ENCODE measurements at regions not wholly inside any gene's neighbourhood (a gene's known extent, or its start where the extent isn't known, plus 50 kb on each side); places are given as distances from the start of the nearest gene placed in this dataset.

DNA sequence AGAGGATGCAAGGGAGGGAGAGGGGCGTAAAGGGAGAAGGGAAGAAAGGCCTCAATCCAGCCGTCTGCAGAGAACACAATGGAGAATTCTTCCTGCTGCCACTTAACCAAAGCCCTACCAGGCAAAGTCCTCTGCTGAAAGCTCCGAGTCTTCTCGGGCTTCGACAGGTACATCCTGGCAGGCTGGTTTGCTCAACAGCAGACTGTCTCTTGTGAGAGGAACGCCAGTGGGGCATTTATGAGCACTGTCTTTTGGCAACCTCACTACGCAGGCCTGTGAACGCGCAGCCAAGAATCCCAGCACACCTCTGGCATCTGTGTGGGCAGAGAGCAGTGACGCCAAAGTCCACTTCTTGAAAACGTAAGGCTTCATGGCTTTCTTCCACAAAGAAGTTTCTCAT, 207.5 kb upstream of the FAM9B start:
- DNase-seq = no peak
- in situ Hi-C loops (cut with HindIII; ENCODE audit: low pct_ligation_motif_present, low pct_unique_long_range_greater_than_20kb, low sequenced_read_pairs) = no loop called here

DNA sequence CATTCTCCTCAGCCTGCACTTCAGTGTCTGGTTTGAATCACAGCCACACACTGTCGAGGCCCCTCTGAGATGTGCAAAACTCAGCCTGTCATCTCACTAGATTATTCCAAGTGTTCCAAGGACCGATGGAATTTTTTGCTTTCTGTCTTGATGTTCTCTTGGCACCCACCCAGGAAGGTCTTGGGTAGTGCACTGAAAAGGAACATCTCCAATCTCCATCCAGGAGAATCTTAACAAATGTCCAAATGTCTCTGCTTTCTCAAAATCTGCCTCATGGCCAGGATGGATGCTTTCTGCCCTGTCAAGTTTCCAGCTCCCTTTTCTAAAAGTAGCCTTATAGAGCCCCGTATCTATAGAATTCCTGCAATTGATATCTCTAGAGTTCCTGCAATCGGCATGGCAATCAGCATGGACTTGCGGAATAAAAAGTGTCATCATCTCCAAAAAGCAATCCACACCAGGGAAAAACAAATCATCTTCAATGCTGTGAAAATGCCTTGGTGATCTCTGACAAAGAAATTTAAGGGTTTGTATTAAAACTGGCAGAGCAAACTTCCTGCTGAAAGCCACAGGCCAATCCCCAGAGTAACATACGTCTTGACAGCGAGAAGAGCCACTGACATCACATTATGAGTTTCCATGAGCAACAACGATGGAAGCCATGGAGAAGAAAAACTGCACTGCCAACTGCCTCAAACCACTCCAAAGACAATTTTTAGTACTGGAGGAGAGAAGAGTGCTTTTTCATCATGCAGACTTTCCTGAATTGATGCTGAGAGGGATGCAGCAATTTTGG, 215.3 kb upstream of the FAM9B start:
- no peak for DNase-seq
- in situ Hi-C loops (cut with HindIII; ENCODE audit: low pct_ligation_motif_present, low pct_unique_long_range_greater_than_20kb, low sequenced_read_pairs) = no loop called here

DNA sequence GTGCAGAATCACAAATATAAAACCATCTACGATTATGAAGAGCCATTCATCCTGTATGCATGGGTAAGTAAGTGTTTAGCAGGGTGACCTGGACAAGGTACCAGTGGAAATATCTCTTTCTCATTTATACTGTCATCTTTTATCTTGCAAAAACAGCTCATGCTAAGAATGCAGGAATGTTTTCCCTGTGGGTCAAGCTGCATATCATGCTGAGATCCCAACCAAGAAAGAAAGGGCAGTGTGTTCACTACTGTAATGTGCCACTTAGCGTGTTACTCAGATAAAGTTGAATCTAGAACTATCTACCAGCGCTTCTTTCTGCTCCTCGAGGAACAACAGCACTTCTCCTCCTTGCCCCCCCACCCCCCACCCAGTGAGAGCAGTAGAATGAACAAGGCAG, 212.7 kb upstream of the TBL1X start:
- no peak for DNase-seq
- in situ Hi-C loops (cut with HindIII; ENCODE audit: low pct_ligation_motif_present, low pct_unique_long_range_greater_than_20kb, low sequenced_read_pairs) = no loop called here

DNA sequence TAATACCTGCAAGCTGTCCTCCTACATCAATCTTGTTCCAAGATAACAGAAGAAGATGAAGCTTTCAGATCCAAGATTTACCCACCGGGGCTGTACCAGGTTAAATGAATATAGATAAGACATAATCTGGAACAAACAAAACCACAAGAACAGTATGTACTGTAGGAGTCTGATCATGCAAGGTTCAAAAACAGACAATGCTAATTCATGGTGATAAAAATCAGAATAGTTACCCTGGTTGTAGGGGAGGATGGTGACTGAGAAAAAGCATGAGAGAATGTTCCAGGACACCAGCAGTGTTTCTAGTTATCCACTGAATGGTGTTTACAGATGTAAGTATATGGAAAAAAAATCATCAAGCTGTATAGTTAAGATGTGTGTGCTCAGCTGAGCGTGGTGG, 211.6 kb upstream of the TBL1X start:
- in situ Hi-C loops (cut with HindIII; ENCODE audit: low pct_ligation_motif_present, low pct_unique_long_range_greater_than_20kb, low sequenced_read_pairs) = no loop called here
- no peak for DNase-seq

DNA sequence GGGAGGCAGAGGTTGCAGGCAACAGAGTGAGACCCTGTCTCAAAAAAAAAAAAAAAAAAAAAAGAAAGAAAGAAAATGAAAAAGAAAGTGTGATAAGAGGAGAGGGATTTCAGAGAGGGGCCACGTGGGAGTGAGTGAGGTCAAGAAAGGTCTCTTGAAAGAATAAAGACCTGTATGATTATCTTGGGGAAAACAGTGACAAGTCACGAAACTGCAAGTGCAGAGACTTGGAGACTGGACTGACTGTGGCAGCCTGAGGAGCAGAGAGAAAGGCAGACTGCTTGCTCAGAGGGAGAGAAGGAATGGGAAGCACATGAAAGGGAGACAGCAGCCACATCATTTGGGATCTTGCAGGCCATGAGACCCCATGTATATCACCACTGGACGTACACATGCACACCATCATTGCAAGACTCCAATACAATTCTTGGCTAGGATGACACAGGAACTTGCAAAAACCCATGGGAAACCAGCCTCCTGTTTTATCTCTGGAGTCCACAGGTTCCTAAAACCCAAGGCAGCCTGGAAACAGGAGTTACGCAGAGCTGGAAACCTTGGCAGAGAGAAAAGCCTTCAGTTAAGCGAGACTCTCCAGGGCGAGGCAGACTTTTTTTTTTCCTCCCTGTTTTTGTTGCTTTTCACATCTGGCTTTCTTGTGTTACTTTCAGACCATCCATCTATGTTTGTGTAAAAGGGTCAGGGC, 207.0 kb upstream of the TBL1X start:
- DNase-seq = no peak
- in situ Hi-C loops (cut with HindIII; ENCODE audit: low pct_ligation_motif_present, low pct_unique_long_range_greater_than_20kb, low sequenced_read_pairs) = no loop called here

DNA sequence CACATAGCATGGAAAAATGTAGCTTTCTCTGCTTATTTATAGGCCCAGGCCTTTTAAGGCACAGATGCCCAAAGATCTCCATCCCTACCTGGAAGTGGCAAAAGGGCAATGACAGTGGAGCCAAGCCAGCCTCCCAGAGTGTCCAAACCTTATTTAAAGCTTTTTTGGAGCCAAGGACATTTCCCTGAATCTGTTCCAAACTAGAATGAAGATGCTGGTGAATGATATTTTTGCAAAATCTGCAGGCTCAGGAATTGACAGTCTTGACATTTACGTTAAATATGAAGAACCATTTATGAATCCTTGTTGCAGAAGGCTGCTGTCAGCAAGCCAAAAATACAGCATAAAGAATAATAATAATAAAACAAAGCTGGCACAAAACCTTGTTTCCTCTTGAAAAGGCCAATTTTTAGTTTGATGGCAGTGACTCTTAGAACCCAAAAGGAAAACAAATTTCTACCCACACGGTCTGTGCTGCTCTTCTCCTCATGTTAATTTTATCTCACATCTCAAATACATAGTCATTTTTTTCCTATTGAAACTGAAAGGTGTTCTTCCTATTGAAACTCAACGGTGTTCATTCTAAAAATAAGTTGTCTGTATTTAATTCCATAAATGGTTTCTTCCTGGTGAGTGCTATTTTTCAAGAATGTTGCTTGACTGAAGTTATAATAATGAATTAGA, 206.3 kb upstream of the TBL1X start:
- no peak for DNase-seq
- in situ Hi-C loops (cut with HindIII; ENCODE audit: low pct_ligation_motif_present, low pct_unique_long_range_greater_than_20kb, low sequenced_read_pairs) = no loop called here

DNA sequence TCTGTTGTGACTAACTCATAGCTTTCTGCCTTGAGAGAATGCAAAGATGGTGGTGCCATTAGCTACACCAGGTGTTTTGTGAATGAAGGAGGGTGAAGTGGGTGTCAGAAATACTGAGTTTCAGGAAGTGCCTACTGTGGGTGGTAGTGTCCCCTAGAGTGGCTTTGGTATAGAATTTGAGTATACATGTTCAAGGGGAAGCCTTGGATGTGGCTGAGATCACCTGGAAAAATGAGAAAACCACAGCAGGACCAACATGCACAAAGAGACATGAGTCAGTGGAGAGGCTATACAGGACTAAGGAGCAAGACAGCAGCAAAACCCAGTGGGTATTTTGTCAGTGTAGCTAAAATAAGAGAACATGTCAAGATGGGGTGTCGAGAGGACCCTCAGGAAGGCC, 204.3 kb upstream of the TBL1X start:
- no peak for DNase-seq
- in situ Hi-C loops (cut with HindIII; ENCODE audit: low pct_ligation_motif_present, low pct_unique_long_range_greater_than_20kb, low sequenced_read_pairs) = no loop called here

DNA sequence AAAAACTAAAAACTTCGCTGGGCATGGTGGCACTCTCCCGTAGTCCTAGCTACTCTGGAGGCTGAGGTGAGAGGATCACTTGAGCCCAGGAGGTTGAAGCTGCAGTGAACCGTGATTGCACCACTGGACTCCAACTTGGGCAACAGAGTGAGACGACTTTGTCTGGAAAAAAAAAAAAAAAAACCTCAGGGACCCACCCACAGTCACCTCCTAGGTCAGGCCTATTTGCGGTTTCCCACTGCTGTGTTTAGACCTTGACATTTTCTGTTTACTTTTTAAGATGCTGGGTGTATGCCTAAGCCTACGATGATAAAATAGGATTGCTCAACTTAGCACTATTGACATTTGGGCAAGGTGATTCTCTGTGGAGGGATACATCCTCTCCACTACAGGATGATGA, 197.4 kb upstream of the TBL1X start:
- in situ Hi-C loops (cut with HindIII; ENCODE audit: low pct_ligation_motif_present, low pct_unique_long_range_greater_than_20kb, low sequenced_read_pairs) = no loop called here
- no peak for DNase-seq

DNA sequence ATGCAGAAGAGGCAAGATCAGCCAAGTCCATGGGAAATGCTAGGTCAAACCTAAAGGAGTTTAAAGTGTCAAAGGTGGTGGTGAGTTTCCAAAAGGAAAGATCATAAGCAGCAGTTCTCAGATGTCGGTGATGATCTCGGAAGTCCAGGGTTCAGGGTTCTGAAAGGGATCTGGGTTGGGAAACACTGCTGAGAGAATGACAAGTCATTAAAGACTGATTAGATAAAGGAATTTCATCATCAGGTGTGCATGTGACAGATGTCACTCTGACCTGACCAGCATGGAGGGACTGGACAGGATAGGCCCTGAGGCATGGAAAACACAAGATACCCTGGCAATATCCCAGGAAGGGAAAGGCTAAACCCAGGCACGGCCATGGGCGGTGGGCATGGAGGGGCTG, 195.7 kb upstream of the TBL1X start:
- in situ Hi-C loops (cut with HindIII; ENCODE audit: low pct_ligation_motif_present, low pct_unique_long_range_greater_than_20kb, low sequenced_read_pairs) = no loop called here
- no peak for DNase-seq

DNA sequence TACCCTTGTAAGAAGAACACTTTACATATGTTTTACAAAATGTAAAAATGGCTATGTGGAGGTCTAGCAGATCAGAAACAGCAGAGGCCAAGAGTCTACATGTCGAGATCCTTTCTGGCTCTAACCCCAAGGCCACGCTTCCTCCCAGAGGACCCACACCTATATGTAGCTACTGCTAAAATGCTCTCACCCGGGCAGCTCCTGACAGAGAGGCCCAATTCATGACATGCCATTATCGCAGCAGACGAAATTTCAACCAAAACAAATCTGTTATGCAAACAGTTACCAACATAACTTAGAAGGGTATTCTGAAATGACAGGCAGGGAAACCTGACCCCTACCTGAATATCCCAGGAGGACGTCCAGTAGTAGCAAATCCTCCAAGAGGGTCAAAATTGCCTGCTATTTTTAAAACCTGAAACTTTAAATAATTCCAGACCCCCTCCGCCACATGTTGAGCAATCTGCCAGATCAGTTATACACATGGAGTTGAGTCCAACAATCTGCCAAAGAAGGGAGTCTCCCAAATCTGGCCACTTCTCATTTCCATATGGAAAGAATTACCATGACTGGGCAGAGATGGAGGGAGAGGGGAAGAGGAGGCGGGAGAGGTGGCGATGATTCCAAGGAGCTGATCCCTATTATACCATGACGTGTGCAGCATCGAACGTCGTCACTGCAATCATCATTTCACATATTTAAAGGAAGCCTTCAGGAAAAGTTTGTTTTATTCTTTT, 192.9 kb upstream of the TBL1X start:
- no peak for DNase-seq
- in situ Hi-C loops (cut with HindIII; ENCODE audit: low pct_ligation_motif_present, low pct_unique_long_range_greater_than_20kb, low sequenced_read_pairs) = no loop called here

DNA sequence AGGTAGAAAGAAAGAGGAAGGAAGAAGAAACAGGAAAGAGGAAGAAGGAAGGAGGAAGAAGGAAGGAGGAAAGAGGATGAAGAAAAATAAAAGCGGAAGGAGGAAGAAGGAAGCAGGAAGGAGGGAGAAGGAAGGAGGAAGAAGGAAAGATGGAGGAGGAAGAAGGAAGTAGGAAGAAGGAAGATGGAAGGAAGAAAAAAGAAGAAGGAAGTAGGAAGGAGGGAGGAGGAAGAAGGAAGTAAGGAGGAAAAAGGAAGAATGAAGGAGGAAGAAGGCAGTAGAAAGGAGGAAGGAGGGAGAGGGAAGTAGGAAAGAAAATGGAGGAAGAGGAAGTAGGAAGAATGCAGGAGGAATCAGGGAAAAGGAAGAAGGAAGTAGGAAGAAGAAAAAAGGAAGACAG, 191.1 kb upstream of the TBL1X start:
- in situ Hi-C loops (cut with HindIII; ENCODE audit: low pct_ligation_motif_present, low pct_unique_long_range_greater_than_20kb, low sequenced_read_pairs) = no loop called here
- no peak for DNase-seq

DNA sequence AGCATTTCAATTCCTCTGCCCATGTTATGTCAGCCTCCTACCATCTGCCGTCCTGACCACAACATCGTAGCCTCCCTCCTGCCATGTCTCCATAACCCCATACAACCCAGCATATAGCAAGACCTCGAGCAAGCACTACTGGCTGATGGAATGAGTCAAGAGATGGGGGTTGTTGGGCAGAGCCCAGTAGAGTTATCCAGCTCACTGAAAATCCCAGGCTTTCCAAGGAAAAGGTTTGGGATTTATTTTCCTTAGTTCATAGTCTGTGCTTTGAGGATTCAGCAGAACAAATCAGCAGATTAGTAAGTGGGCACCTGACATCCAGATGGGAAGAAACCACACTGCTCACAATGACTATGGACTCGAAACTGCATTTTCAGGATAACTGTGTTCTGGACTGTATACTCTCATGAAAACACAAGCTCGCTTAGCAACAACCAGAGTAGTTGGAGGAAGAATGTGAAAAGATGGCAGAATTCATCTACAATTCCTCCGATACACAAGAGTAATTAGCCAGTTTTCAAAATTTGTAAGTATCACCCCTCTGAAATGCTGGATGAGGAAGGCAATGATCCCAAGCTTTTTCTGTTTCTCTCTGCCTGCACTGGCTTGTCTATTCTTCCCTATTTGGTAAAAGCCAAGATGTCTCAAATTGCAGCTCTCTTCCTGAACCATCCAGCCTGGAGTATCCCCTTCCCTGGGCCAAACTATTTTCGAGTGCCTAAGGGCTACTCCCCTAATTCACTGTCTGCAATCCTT, 186.2 kb upstream of the TBL1X start:
- DNase-seq = no peak
- in situ Hi-C loops (cut with HindIII; ENCODE audit: low pct_ligation_motif_present, low pct_unique_long_range_greater_than_20kb, low sequenced_read_pairs) = no loop called here

DNA sequence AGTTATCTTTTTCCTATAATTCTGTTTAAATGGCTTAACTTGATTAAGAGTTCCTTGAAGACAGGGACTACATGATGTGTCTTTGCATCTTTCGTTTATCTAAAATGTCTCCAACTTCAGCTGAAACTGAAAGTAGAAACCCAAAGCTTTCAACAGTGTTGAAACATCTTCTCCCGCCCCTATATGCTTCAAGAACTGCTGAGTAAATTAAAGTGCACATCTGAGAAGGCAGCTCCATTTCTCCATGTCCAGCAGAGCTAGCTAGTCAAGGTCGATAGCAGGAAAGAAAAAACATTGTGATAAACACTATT, 185.7 kb upstream of the TBL1X start:
- in situ Hi-C loops (cut with HindIII; ENCODE audit: low pct_ligation_motif_present, low pct_unique_long_range_greater_than_20kb, low sequenced_read_pairs) = no loop called here
- DNase-seq = no peak

DNA sequence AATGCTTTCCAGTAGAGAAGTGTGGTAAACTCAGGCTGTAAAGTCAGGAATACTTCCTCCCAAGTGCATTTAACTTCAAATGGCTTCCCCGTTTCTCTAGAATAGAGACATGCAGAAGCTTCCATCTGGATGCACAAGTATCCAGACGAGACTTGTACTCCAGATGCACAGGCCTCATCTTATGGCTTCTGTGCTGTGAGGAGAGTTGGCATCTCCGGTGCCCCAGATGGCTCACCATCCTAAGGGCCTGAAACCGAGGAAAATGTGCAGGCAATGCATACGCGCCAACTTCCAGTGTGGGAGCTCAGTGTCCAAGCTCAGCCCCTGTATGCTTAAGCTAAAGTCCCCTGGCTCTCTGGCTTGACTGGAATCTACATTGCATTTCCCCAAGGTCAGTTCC, 184.0 kb upstream of the TBL1X start:
- in situ Hi-C loops (cut with HindIII; ENCODE audit: low pct_ligation_motif_present, low pct_unique_long_range_greater_than_20kb, low sequenced_read_pairs) = no loop called here

DNA sequence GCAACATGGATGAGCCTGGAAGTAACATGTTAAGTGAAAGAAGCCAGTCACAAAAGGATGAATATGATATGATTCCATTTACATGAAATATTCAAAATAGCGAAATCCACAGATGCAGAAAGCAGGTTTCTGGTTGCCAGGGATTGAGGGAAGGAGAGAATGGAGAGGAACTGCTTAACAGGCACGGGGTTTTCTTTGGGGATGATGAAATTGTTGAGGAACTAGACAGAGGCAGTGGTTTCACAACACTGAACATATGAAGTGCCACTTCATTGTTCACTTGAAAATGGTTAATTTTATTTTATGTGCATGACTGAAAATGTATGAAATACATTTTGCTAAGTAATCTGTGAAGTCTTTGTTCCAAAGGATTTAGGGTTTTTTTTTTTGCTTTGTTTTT, 182.5 kb upstream of the TBL1X start:
- in situ Hi-C loops (cut with HindIII; ENCODE audit: low pct_ligation_motif_present, low pct_unique_long_range_greater_than_20kb, low sequenced_read_pairs) = no loop called here
- DNase-seq = no peak

More for the DNA sequence above, 184.0 kb upstream of the TBL1X start:
- DNase-seq = no peak

DNA sequence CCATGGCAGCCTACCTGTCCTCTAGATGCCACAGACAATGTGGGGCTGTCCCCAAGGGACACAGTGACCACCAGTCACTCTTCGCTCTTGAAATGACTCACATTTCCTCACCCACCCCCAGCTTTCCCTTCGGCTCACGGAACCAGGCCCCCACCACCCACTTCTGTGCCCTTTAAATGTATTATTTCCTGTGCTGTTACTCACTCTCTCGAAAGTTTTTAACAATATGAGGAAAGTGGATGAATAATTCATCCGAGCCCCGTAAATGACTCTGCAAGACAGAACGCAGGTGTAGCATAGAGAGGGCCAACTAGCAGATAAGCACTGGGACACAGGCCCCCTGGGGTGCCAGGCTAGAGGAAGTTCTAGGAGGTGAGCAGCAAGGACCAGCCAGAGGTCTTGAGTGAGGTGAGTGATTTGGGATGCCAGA, 179.5 kb upstream of the TBL1X start:
- in situ Hi-C loops (cut with HindIII; ENCODE audit: low pct_ligation_motif_present, low pct_unique_long_range_greater_than_20kb, low sequenced_read_pairs) = no loop called here
- no peak for DNase-seq

DNA sequence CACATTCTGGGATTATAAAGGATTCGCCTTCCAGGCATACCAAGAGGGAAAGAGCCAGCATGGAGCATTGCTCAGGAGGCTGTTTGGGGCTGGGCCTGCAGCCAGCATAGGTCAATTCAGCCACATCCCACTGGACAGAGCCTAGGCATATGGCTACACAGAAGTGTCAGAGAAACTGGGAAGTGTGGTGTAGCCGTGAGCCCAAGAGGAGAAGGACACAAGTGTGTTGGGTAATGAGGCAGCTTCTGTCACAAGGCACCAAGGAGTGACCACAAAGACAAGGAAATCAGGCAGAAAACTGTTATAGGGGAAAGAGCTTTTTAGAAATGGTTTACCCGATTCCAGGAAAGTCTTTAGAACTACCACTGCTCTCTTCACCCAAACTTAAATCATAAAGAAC, 178.6 kb upstream of the TBL1X start:
- DNase-seq = no peak
- in situ Hi-C loops (cut with HindIII; ENCODE audit: low pct_ligation_motif_present, low pct_unique_long_range_greater_than_20kb, low sequenced_read_pairs) = no loop called here

DNA sequence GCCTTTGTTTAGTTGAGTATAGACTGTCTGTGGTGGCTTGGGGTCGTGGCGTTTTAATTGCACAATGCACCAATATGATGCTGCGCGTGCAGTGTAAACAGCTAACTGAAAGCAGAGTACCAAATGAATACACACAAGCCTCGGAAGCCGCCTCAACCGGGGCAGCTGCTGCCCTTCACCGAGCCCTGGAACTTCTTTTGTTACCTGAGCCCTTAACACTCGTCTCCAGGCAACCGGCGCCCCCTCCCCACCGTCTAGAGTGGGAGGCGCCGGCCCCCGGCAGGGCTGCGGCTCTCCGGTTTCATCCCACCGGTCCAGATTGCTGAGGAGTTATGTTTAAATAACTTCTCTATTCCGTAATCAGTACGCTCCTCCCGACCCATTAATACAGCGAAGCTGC, 173.2 kb upstream of the TBL1X start:
- in situ Hi-C loops (cut with HindIII; ENCODE audit: low pct_ligation_motif_present, low pct_unique_long_range_greater_than_20kb, low sequenced_read_pairs) = no loop called here
- no peak for DNase-seq

DNA sequence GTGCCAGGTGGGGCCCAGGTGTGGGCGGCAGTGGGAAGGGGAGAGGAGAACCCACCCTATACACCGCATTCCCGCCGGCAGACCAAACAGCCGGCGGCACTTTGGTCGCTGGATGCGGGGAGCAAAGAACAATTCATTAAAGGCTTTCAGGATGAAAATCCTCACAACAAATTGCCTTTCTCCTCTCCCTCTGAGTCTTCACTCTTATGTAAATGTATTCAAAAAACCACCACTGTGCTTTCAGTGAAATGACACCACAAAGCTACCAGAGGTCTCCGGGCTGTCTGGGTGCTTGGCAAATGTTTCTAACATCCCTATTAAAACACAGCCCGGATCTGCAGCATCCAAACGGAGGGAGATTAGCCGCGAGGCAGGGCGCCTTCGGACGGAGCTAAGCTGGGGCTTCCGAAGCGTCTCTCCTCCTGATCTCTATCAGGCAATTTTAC, 171.8 kb upstream of the TBL1X start:
- DNase-seq = no peak
- in situ Hi-C loops (cut with HindIII; ENCODE audit: low pct_ligation_motif_present, low pct_unique_long_range_greater_than_20kb, low sequenced_read_pairs) = no loop called here

Data from ACHN (cell line).